ENCODE measurements at regions not wholly inside any gene's neighbourhood (a gene's known extent, or its start where the extent isn't known, plus 50 kb on each side); places are given as distances from the start of the nearest gene placed in this dataset.

DNA sequence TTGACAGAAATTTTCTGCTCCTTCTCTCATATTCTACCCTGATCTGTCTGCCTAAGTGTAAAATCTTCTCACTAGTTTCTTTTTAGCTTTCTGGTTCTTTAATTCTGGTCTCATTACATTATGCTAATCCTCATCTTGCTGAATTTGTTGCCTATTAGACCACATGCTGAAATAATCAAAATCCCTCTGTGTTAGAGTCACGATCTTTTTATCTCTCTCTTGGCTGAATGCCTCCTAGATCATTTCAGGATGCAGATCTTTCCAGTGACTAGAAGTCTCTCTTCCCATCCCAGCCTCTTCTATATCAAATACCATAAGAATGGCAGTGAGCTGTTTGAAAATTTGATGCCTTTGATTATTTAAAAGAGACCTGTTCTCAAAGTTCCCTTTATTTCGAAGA, 661.9 kb downstream of the SORCS1 start:
- Histone ChIP-seq H3K4me2 (ENCODE audit: low read length) (no peak overlapping the region), H4K91ac (ENCODE audit: low read depth, low read length) (no peak overlapping the region)
- WGBS (ENCODE audit: extremely low coverage, insufficient coverage, insufficient read length), result no CpG with 5 or more reads among the region's 2 CpGs

DNA sequence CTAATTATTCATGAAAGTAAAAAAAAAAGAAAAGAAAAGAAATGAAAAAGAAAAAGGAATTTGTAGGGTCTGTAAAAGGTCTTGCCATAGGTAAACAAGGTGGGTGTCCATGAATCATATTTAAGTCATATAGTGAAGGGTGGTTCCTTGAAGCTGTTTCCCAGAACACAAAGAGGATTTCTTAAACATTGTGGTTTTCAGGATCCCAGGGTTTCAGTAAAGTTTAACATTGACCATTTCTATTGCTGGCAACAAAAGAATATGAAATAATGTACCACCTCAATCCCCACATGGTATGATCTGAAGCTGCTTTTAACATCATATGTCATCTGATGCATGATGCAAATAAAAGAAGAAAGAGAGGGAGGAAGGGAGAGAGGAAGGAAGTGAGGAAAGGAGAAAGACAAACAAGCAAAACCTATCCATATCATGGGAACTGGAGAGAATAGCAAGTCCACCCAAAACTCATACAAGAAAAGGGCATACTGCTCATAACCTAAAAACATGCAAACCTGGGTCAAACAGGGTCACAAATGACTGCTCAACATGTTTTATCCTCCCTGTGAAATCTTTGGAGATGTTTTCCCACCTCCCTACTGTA, 663.5 kb downstream of the SORCS1 start:
- no peaks in the 10 kb centered on the region for H3K9me3 ChIP-seq (ENCODE audit: insufficient read depth, low read depth, low read length)
- no peaks in the 10 kb centered on the region for H3K79me1 ChIP-seq (ENCODE audit: low read length)
- H4K8ac ChIP-seq (ENCODE audit: low read depth, low read length), result no peak overlapping the region
- H3K36me3 ChIP-seq (ENCODE audit: control insufficient read depth in 1 of 2, insufficient read depth in 2 of 2, low read length in 2 of 2), result no peaks in the 10 kb centered on the region
- no peak overlapping the region for H4K91ac ChIP-seq (ENCODE audit: low read depth, low read length)
- no peak overlapping the region for H3K9ac ChIP-seq (ENCODE audit: low read length)
- no peak overlapping the region for H3K4ac ChIP-seq (ENCODE audit: low read depth, low read length)
- no peak overlapping the region for H2BK12ac ChIP-seq (ENCODE audit: low read length)
- H3K14ac ChIP-seq (ENCODE audit: low read length), result no peak overlapping the region
- H3K4me2 ChIP-seq (ENCODE audit: low read length), result no peak overlapping the region
- no peak overlapping the region for H4K12ac ChIP-seq (ENCODE audit: low read depth, low read length)
- H2BK120ac ChIP-seq (ENCODE audit: insufficient read depth, low read length, poor library complexity), result no peak overlapping the region
- no peak overlapping the region for H3K18ac ChIP-seq (ENCODE audit: low read length)
- no peak overlapping the region for H2AFZ ChIP-seq (ENCODE audit: insufficient read depth, low read length, poor library complexity)
- no peaks in the 10 kb centered on the region for H3K4me1 ChIP-seq (ENCODE audit: control insufficient read depth in 1 of 2, insufficient read depth in 2 of 2, low read length in 2 of 2)
- H3K4me3 ChIP-seq (ENCODE audit: low read depth, low read length), result no peak overlapping the region
- H3K27ac ChIP-seq (ENCODE audit: low read depth, low read length), result no peak overlapping the region
- H3K27me3 ChIP-seq (ENCODE audit: insufficient read depth, low read length), result no peaks in the 10 kb centered on the region
- H3K23ac ChIP-seq (ENCODE audit: low read length), result no peak overlapping the region
- H2AK5ac ChIP-seq (ENCODE audit: low read length), result no peak overlapping the region
- H3K79me2 ChIP-seq (ENCODE audit: control insufficient read depth, insufficient read depth, low read length, poor library complexity), result no peaks in the 10 kb centered on the region
- H2BK5ac ChIP-seq (ENCODE audit: low read depth, low read length, poor library complexity), result no peak overlapping the region
- no peak for DNase-seq

More for the DNA sequence above, 661.9 kb downstream of the SORCS1 start:
- no peaks in the 10 kb centered on the region for H3K9me3 ChIP-seq (ENCODE audit: insufficient read depth, low read depth, low read length)
- H3K79me1 ChIP-seq (ENCODE audit: low read length), result no peaks in the 10 kb centered on the region
- H3K79me2 ChIP-seq (ENCODE audit: control insufficient read depth, insufficient read depth, low read length, poor library complexity), result no peaks in the 10 kb centered on the region
- no peak overlapping the region for H3K27ac ChIP-seq (ENCODE audit: low read depth, low read length)
- H3K4me1 ChIP-seq (ENCODE audit: control insufficient read depth in 1 of 2, insufficient read depth in 2 of 2, low read length in 2 of 2), result no peaks in the 10 kb centered on the region
- H3K23ac ChIP-seq (ENCODE audit: low read length), result no peak overlapping the region
- H3K18ac ChIP-seq (ENCODE audit: low read length), result no peak overlapping the region
- H3K9ac ChIP-seq (ENCODE audit: low read length), result no peak overlapping the region
- no peaks in the 10 kb centered on the region for H3K27me3 ChIP-seq (ENCODE audit: insufficient read depth, low read length)
- no peak overlapping the region for H2AK5ac ChIP-seq (ENCODE audit: low read length)
- no peak overlapping the region for H2BK5ac ChIP-seq (ENCODE audit: low read depth, low read length, poor library complexity)
- no peak for DNase-seq
- no peak overlapping the region for H2BK12ac ChIP-seq (ENCODE audit: low read length)
- no peak overlapping the region for H4K12ac ChIP-seq (ENCODE audit: low read depth, low read length)
- H2AFZ ChIP-seq (ENCODE audit: insufficient read depth, low read length, poor library complexity), result no peak overlapping the region
- H3K4me3 ChIP-seq (ENCODE audit: low read depth, low read length), result no peak overlapping the region
- H2BK120ac ChIP-seq (ENCODE audit: insufficient read depth, low read length, poor library complexity), result no peak overlapping the region
- no peak overlapping the region for H4K8ac ChIP-seq (ENCODE audit: low read depth, low read length)
- no peak overlapping the region for H3K14ac ChIP-seq (ENCODE audit: low read length)
- H3K4ac ChIP-seq (ENCODE audit: low read depth, low read length), result no peak overlapping the region
- no peaks in the 10 kb centered on the region for H3K36me3 ChIP-seq (ENCODE audit: control insufficient read depth in 1 of 2, insufficient read depth in 2 of 2, low read length in 2 of 2)

DNA sequence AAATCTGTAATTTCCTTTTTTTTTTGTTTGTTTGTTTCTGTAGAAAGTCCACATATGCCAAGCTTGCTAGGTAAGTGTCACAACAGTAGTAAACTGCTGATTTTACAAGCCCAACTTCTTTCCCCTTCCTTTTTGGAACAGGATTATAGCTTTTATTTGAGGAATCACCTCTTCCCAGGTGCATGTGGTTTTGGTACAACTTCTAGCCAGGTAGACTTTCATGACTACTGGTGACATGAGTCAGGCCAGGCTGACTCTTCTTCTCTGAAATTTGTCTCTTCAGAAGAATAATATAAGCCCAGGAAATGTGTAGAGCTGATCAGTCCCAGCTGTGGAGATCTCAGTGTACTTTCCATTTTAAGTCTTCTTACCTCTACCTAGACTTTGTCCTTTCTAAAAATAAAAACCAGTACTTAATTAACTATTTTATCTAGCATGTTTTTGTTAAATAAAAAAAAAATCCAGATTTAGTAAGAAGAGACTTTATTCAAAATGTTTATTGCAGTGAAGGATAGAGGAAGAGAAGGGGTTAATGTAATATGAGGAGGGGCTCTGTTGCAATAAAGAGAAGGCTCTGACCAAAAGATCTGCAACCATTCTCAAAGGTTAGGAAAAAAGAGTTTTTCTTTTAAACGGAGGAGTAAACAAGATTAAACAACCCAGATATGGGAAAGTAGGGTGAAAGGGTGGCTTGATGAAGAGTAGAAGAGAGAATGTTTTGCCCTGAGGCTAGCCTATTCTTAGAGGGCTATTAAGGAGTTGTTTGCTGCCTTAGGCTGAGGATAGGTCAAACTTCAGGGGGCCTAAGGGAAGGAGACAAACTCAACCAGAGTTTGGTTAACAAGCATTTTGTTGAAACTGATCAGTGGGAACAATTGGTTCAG, 664.2 kb downstream of the SORCS1 start:
- Histone ChIP-seq H3K9ac (ENCODE audit: low read length) (no peak overlapping the region), H4K8ac (ENCODE audit: low read depth, low read length) (no peak overlapping the region), H4K12ac (ENCODE audit: low read depth, low read length) (no peak overlapping the region), H2BK5ac (ENCODE audit: low read depth, low read length, poor library complexity) (no peak overlapping the region), H3K4me2 (ENCODE audit: low read length) (no peak overlapping the region), H3K14ac (ENCODE audit: low read length) (no peak overlapping the region), H3K18ac (ENCODE audit: low read length) (no peak overlapping the region), H4K91ac (ENCODE audit: low read depth, low read length) (no peak overlapping the region), H3K4ac (ENCODE audit: low read depth, low read length) (no peak overlapping the region), H3K79me1 (ENCODE audit: low read length) (no peaks in the 10 kb centered on the region), H3K4me3 (ENCODE audit: low read depth, low read length) (no peak overlapping the region), H3K79me2 (ENCODE audit: control insufficient read depth, insufficient read depth, low read length, poor library complexity) (no peaks in the 10 kb centered on the region), H3K9me3 (ENCODE audit: insufficient read depth, low read depth, low read length) (no peaks in the 10 kb centered on the region), H2BK120ac (ENCODE audit: insufficient read depth, low read length, poor library complexity) (no peak overlapping the region), H3K36me3 (ENCODE audit: control insufficient read depth in 1 of 2, insufficient read depth in 2 of 2, low read length in 2 of 2) (no peaks in the 10 kb centered on the region), H3K27me3 (ENCODE audit: insufficient read depth, low read length) (no peaks in the 10 kb centered on the region), H3K4me1 (ENCODE audit: control insufficient read depth in 1 of 2, insufficient read depth in 2 of 2, low read length in 2 of 2) (no peaks in the 10 kb centered on the region), H3K23ac (ENCODE audit: low read length) (no peak overlapping the region), H2AFZ (ENCODE audit: insufficient read depth, low read length, poor library complexity) (no peak overlapping the region), H3K27ac (ENCODE audit: low read depth, low read length) (no peak overlapping the region), H2AK5ac (ENCODE audit: low read length) (no peak overlapping the region), H2BK12ac (ENCODE audit: low read length) (no peak overlapping the region)
- no CpG with 5 or more reads among the region's 1 CpG for WGBS (ENCODE audit: extremely low coverage, insufficient coverage, insufficient read length)
- DNase-seq, result no peak

DNA sequence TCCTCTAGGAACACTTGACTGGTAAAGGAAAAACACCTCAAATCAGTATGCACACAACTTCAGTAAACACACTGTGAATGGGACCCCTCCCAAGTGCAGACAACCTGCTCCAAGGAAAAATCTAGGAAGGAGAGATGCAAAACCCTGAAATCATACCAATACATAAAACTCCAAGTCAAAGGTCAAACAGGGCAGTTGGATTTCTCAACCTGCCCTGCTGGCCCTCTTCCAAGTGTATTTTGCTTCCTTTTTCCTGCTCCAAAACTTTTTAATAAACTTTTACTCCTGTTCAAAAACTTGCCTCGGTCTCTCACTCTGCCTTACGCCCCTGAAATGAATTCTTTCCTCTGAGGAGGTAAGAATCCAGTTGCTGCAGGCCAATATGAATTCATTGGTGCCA, 665.1 kb downstream of the SORCS1 start:
- H4K8ac ChIP-seq (ENCODE audit: low read depth, low read length), result no peak overlapping the region
- no peak overlapping the region for H3K14ac ChIP-seq (ENCODE audit: low read length)
- no peaks in the 10 kb centered on the region for H3K4me1 ChIP-seq (ENCODE audit: control insufficient read depth in 1 of 2, insufficient read depth in 2 of 2, low read length in 2 of 2)
- H3K18ac ChIP-seq (ENCODE audit: low read length), result no peak overlapping the region
- no peaks in the 10 kb centered on the region for H3K79me1 ChIP-seq (ENCODE audit: low read length)
- no peak overlapping the region for H3K27ac ChIP-seq (ENCODE audit: low read depth, low read length)
- no peak overlapping the region for H2BK12ac ChIP-seq (ENCODE audit: low read length)
- H2BK120ac ChIP-seq (ENCODE audit: insufficient read depth, low read length, poor library complexity), result no peak overlapping the region
- H4K91ac ChIP-seq (ENCODE audit: low read depth, low read length), result no peak overlapping the region
- no peak overlapping the region for H2AFZ ChIP-seq (ENCODE audit: insufficient read depth, low read length, poor library complexity)
- no peak overlapping the region for H3K9ac ChIP-seq (ENCODE audit: low read length)
- no peak overlapping the region for H2AK5ac ChIP-seq (ENCODE audit: low read length)
- no peak overlapping the region for H3K4ac ChIP-seq (ENCODE audit: low read depth, low read length)
- H3K4me2 ChIP-seq (ENCODE audit: low read length), result no peak overlapping the region
- H3K4me3 ChIP-seq (ENCODE audit: low read depth, low read length), result no peak overlapping the region
- H3K23ac ChIP-seq (ENCODE audit: low read length), result no peak overlapping the region
- no peak for DNase-seq
- H2BK5ac ChIP-seq (ENCODE audit: low read depth, low read length, poor library complexity), result no peak overlapping the region
- H3K36me3 ChIP-seq (ENCODE audit: control insufficient read depth in 1 of 2, insufficient read depth in 2 of 2, low read length in 2 of 2), result no peaks in the 10 kb centered on the region
- H3K79me2 ChIP-seq (ENCODE audit: control insufficient read depth, insufficient read depth, low read length, poor library complexity), result no peaks in the 10 kb centered on the region
- H3K27me3 ChIP-seq (ENCODE audit: insufficient read depth, low read length), result no peaks in the 10 kb centered on the region
- no CpG with 5 or more reads among the region's 2 CpGs for WGBS (ENCODE audit: extremely low coverage, insufficient coverage, insufficient read length)
- H4K12ac ChIP-seq (ENCODE audit: low read depth, low read length), result no peak overlapping the region
- H3K9me3 ChIP-seq (ENCODE audit: insufficient read depth, low read depth, low read length), result no peaks in the 10 kb centered on the region

Measured in trophoblast cell (in vitro differentiated cells and primary cell).